ENCODE measurements at regions not wholly inside any gene's neighbourhood (a gene's known extent, or its start where the extent isn't known, plus 50 kb on each side); places are given as distances from the start of the nearest gene placed in this dataset.

DNA sequence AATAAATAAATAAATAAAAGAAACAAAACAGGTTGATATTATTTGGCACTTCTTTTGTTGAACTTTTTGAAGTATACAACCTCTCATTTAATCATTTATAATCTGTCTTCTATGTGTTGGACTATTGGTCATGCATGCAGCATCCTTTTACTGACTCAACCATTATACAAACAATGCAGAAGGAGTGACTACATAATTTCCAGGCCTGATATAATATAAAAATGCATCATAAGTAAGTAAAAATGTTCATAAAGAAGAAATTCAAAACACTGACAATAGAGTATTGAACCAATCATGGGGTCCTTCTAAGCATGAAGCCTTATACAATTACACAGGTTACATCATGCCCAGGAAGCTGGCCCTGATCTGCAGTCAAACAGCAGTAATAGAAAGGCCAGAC lies 141.5 kb upstream of the FN1 start:
- TF ChIP-seq, protein P1, sequence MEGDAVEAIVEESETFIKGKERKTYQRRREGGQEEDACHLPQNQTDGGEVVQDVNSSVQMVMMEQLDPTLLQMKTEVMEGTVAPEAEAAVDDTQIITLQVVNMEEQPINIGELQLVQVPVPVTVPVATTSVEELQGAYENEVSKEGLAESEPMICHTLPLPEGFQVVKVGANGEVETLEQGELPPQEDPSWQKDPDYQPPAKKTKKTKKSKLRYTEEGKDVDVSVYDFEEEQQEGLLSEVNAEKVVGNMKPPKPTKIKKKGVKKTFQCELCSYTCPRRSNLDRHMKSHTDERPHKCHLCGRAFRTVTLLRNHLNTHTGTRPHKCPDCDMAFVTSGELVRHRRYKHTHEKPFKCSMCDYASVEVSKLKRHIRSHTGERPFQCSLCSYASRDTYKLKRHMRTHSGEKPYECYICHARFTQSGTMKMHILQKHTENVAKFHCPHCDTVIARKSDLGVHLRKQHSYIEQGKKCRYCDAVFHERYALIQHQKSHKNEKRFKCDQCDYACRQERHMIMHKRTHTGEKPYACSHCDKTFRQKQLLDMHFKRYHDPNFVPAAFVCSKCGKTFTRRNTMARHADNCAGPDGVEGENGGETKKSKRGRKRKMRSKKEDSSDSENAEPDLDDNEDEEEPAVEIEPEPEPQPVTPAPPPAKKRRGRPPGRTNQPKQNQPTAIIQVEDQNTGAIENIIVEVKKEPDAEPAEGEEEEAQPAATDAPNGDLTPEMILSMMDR (IDR thresholded peaks at IDR 0.05; ENCODE audit: low read length), result no peak
- no peak for TF ChIP-seq EZH2 (IDR thresholded peaks at IDR 0.05; ENCODE audit: borderline replicate concordance, low read length)
